Left kidney (tissue), 1 donor: ENCODE measurements at regions not wholly inside any gene's neighbourhood (a gene's known extent, or its start where the extent isn't known, plus 50 kb on each side); places are given as distances from the start of the nearest gene placed in this dataset.

ENCODE experiments used
- DNase-seq: peaks from one replicate; pipeline ENCODE4 v3.0.0-alpha.2; 2013

DNA sequence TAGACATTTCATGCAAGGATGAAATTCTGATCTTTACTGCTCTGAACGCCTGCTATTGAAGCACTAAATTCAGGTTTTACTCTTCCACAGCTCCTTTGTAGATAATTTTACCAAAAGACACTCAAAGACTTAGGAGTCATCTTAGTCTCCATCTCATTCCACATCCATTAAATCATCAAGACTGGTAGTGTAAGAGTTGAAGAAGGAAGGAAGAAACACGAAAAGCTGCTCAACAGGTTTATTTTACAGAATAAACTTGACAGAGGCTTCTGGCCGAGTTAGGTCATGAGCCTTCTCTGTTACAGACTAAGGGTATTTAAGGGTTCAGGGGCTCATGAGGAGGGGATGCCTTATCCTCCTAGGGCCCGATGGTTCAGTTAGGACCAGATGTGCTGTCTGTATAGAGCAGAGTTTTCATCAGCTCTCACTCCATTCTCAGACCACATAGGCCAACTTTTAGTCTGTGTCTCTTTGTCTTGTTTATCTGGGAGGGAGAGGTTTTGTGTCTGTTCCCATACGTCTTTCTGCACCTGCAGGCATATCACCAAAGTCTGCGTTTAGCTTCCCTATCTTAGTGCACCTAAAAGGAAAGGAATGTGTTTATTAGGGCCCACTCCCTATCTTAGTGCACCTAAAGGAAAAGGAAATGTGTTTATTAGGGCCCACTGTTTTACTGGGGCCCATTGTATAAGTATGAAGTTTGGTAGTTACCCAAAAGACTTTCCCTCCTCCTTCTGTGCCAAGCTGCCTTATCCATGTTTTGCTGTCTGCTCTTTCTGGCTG is 57.4 kb upstream of the RGS18 start:
- DNase-seq, result no peak

DNA sequence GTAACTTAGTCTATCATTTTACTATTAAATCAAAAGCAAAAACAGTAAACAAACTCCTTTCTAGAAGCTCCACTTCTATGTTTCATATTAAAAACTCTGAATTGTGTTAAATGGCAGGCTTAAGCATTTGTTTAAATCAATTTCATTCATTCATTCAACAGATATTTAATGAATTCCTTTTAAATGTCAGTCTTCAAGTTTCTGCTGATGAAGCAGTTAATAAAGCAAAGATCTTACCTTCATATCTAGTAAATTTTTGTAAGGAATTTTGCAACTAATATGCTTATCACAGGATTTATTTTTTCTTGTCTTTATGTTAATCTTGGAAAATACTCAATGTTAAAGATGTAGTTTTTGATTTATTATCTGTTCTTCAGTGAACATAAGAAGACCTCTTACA is 54.1 kb upstream of the RGS18 start:
- no peak for DNase-seq

DNA sequence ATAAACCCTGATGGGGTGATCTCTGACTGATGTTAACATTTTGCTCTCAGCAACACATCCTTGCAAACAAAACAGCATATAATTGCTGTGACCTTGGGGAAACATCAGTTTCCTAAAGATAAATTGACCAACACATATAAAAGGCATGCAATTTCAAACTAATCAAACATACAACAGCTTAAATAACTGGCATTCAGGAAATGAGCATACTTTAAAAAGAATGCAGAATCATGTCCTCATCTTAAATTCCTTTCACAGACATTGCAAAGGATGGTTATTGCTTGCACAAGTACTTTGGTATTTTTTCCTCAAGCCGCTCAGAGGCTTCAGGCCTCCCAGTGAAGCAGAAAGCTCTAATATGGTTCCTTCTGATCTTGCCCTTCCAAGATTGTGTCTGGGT is 53.4 kb upstream of the RGS18 start:
- DNase-seq, result no peak

- no peak for DNase-seq
Measured at GRCh38 chr1:192108161-192108560, 50.1 kb upstream of the RGS18 start.
